Gastroesophageal sphincter (tissue), 3 donors: ENCODE measurements at regions not wholly inside any gene's neighbourhood (a gene's known extent, or its start where the extent isn't known, plus 50 kb on each side); places are given as distances from the start of the nearest gene placed in this dataset.

Experiments used
- POLR2A ChIP-seq, 2 donors: fragments of 450-650 bp; IDR thresholded peaks; one replicate each; pipeline ENCODE4 v1.6.1; 2017; ENCODE audit warnings: antibody characterized with exemption in 2 of 2, mild to moderate bottlenecking in 2 of 2, moderate library complexity in 1 of 2
- TF ChIP-seq, protein P1 (sequence below), 4 experiments: fragments of 200-600 bp in 2 of 4; fragments of 450-650 bp in 2 of 4; sonication (generic) in 1 of 4; IDR thresholded peaks; one replicate each; pipeline ENCODE4 v1.5.1; 2017 to 2019; ENCODE audit warnings: antibody characterized with exemption in 4 of 4, mild to moderate bottlenecking in 2 of 4, moderate library complexity in 2 of 4

DNA sequence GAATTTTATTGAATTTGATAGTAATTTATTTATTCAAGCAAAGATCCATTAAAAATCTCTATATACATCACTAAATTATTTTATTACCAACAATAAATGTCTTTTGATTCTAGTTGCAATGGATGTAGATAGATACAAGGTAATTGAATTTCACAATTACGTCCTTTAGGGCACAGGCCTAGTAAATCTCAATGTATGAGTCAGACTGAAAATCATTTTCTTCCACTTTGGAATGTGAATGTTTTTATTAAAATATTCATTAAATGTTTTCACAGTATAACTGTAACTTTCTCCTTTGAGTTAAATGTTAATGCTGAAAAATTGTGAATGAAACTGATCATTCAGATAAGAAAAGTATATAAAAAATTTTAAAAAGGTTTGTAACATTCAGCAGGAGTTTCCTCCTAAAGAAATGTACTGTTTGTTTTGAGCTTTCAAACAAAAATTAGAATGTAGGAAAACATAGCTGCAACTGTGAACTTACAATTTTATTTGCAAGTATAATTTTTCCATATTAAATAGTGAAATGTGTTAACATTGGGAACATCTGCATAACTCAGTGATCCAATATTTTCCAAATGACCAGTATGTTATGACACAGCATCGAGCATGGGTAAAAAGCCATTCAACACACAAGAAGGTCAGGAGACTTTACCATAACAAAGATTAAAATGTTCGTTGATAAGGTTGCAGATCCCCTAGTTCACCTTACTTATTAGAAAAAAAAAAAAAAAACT is 663.7 kb downstream of the METTL4 start:
- TF ChIP-seq, protein P1, sequence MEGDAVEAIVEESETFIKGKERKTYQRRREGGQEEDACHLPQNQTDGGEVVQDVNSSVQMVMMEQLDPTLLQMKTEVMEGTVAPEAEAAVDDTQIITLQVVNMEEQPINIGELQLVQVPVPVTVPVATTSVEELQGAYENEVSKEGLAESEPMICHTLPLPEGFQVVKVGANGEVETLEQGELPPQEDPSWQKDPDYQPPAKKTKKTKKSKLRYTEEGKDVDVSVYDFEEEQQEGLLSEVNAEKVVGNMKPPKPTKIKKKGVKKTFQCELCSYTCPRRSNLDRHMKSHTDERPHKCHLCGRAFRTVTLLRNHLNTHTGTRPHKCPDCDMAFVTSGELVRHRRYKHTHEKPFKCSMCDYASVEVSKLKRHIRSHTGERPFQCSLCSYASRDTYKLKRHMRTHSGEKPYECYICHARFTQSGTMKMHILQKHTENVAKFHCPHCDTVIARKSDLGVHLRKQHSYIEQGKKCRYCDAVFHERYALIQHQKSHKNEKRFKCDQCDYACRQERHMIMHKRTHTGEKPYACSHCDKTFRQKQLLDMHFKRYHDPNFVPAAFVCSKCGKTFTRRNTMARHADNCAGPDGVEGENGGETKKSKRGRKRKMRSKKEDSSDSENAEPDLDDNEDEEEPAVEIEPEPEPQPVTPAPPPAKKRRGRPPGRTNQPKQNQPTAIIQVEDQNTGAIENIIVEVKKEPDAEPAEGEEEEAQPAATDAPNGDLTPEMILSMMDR (IDR thresholded peaks at IDR 0.05), result no peak
- no peak for TF ChIP-seq POLR2A (IDR thresholded peaks at IDR 0.05)
